ENCODE measurements at regions not wholly inside any gene's neighbourhood (a gene's known extent, or its start where the extent isn't known, plus 50 kb on each side); places are given as distances from the start of the nearest gene placed in this dataset.

DNA sequence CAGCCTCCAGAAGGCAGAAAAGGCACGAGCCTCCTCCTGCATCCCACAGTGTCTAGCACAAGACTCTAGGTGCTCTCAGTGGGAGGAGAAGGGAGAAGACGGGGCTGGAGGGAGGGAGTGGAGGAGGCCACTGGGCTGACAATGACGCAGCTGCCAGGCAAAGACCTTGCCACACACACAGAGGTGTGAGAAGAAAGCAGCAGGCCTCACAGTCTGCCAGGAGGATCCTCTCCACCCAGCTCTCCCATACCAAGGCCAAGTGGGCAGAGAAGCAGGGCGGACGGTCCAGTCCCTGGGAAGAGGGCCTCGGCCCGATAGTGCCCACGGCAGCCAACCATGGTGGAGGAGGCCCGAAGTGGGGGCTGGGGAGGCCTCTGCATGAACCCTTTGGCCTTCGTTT is 78.9 kb downstream of the NCOR2 start:
- H3K4me2 ChIP-seq (replicated peaks; ENCODE audit: extremely low read depth, low read length, poor library complexity, severe bottlenecking) = no peak overlapping the region
- intact Hi-C loops (cut with micrococcal nuclease) = no loop called here
- TF ChIP-seq, protein P1, sequence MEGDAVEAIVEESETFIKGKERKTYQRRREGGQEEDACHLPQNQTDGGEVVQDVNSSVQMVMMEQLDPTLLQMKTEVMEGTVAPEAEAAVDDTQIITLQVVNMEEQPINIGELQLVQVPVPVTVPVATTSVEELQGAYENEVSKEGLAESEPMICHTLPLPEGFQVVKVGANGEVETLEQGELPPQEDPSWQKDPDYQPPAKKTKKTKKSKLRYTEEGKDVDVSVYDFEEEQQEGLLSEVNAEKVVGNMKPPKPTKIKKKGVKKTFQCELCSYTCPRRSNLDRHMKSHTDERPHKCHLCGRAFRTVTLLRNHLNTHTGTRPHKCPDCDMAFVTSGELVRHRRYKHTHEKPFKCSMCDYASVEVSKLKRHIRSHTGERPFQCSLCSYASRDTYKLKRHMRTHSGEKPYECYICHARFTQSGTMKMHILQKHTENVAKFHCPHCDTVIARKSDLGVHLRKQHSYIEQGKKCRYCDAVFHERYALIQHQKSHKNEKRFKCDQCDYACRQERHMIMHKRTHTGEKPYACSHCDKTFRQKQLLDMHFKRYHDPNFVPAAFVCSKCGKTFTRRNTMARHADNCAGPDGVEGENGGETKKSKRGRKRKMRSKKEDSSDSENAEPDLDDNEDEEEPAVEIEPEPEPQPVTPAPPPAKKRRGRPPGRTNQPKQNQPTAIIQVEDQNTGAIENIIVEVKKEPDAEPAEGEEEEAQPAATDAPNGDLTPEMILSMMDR (IDR thresholded peaks at IDR 0.05) = no peak
- Mint-ChIP-seq H3K9me3 (no peaks in the 10 kb centered on the region), H3K27ac (peak overlapping the region in 4 of 7 donors; percentile 30 to 86 (median 61)), H3K4me1 (peaks cover 5% of the 10 kb centered on the region), H3K27me3 (ENCODE audit: low read depth in 3 of 3) (peaks cover 0 to 7% (median 0%) of the 10 kb centered on the region in 3 donors), H3K4me3 (no peak overlapping the region), H3K36me3 (peaks cover 64 to 79% of the 10 kb centered on the region in 2 donors)
- H2AFZ ChIP-seq (ENCODE audit: insufficient read depth, low read depth, low read length, poor library complexity, severe bottlenecking) = no peak overlapping the region
- DNase-seq = no peak
- H4K20me1 ChIP-seq (ENCODE audit: insufficient read depth, low read length) = peaks cover 100% of the 10 kb centered on the region
- no peaks in the 10 kb centered on the region for H3K9me3 ChIP-seq (replicated peaks in 1 of 2; ENCODE audit: control insufficient read depth in 1 of 2, insufficient read depth in 1 of 2, low read length in 2 of 2)
- H3K4me3 ChIP-seq (replicated peaks in 1 of 3; ENCODE audit: low read depth in 2 of 3, low read length in 3 of 3) = no peak overlapping the region
- H3K9ac ChIP-seq (ENCODE audit: insufficient read depth, low read length, poor library complexity, severe bottlenecking) = no peak overlapping the region
- peak overlapping the region in 1 of 2 donors; percentile 20 for H3K27ac ChIP-seq (ENCODE audit: low read depth in 1 of 2, low read length in 2 of 2)
- WGBS (ENCODE audit: insufficient coverage) = 94% methylated on average over 7 of the region's 10 CpGs
- H3K27me3 ChIP-seq (ENCODE audit: control insufficient read depth in 2 of 2, insufficient read depth in 2 of 2, low read length in 2 of 2) = no peaks in the 10 kb centered on the region
- H3K79me2 ChIP-seq (ENCODE audit: insufficient read depth, low read length) = peaks cover 74% of the 10 kb centered on the region
- no peaks in the 10 kb centered on the region for H3K4me1 ChIP-seq (ENCODE audit: control insufficient read depth in 1 of 2, insufficient read depth in 2 of 2, low read length in 2 of 2)
- peaks cover 73 to 100% of the 10 kb centered on the region in 2 donors for H3K36me3 ChIP-seq (replicated peaks in 1 of 2; ENCODE audit: control insufficient read depth in 1 of 2, insufficient read depth in 2 of 2, low read length in 2 of 2)

DNA sequence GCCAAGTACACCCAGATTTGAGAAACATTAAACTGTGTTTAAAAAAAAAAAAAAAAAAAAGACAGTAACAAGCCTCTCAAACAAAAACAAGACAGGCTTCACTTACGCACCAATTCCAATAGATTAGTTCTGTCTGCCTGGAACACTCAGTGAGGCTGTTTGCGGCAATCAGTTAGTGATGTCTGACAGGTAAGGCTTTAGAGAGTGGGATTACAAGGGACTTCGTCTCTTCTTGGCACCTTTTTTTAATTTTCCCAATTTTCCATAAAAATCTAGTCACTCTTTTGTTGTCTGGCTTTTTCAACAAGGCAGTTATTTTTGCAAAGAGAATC is 79.6 kb downstream of the NCOR2 start:
- no CpG with 5 or more reads among the region's 3 CpGs for WGBS (ENCODE audit: insufficient coverage)
- H3K9me3 ChIP-seq (replicated peaks in 1 of 2; ENCODE audit: control insufficient read depth in 1 of 2, insufficient read depth in 1 of 2, low read length in 2 of 2) = no peaks in the 10 kb centered on the region
- Mint-ChIP-seq H3K27ac (peak overlapping the region in 3 of 7 donors; percentile 30 to 72 (median 69)), H3K27me3 (ENCODE audit: low read depth in 3 of 3) (peaks cover 0 to 7% (median 0%) of the 10 kb centered on the region in 3 donors), H3K4me1 (peaks cover 5% of the 10 kb centered on the region), H3K9me3 (no peaks in the 10 kb centered on the region), H3K4me3 (no peak overlapping the region), H3K36me3 (peaks cover 63 to 81% of the 10 kb centered on the region in 2 donors)
- no peaks in the 10 kb centered on the region for H3K4me1 ChIP-seq (ENCODE audit: control insufficient read depth in 1 of 2, insufficient read depth in 2 of 2, low read length in 2 of 2)
- H3K4me2 ChIP-seq (replicated peaks; ENCODE audit: extremely low read depth, low read length, poor library complexity, severe bottlenecking) = no peak overlapping the region
- H2AFZ ChIP-seq (ENCODE audit: insufficient read depth, low read depth, low read length, poor library complexity, severe bottlenecking) = no peak overlapping the region
- H3K4me3 ChIP-seq (replicated peaks in 1 of 3; ENCODE audit: low read depth in 2 of 3, low read length in 3 of 3) = no peak overlapping the region
- DNase-seq = no peak
- peaks cover 73 to 100% of the 10 kb centered on the region in 2 donors for H3K36me3 ChIP-seq (replicated peaks in 1 of 2; ENCODE audit: control insufficient read depth in 1 of 2, insufficient read depth in 2 of 2, low read length in 2 of 2)
- TF ChIP-seq, protein P1 (IDR thresholded peaks at IDR 0.05) = no peak
- H3K27me3 ChIP-seq (ENCODE audit: control insufficient read depth in 2 of 2, insufficient read depth in 2 of 2, low read length in 2 of 2) = no peaks in the 10 kb centered on the region
- H3K9ac ChIP-seq (ENCODE audit: insufficient read depth, low read length, poor library complexity, severe bottlenecking) = no peak overlapping the region
- no peak overlapping the region for H3K27ac ChIP-seq (ENCODE audit: low read depth in 1 of 2, low read length in 2 of 2)
- intact Hi-C loops (cut with micrococcal nuclease) = no loop called here
- H4K20me1 ChIP-seq (ENCODE audit: insufficient read depth, low read length) = peaks cover 100% of the 10 kb centered on the region
- H3K79me2 ChIP-seq (ENCODE audit: insufficient read depth, low read length) = peaks cover 71% of the 10 kb centered on the region
